CD4-positive, alpha-beta T cell (primary cell): ENCODE measurements at regions not wholly inside any gene's neighbourhood (a gene's known extent, or its start where the extent isn't known, plus 50 kb on each side); places are given as distances from the start of the nearest gene placed in this dataset.

Experiments used
- ATAC-seq: fragments of 200-7000 bp; cut with Tn5 transposase; one replicate; pipeline ENCODE4 v1.10.0; 2022; ENCODE audit warnings: mild to moderate bottlenecking; ENCODE audit not compliant: poor library complexity
- CTCF ChIA-PET: fragments of 350-600 bp; sonication (Branson Sonifier 250); formaldehyde crosslinking; loops from one replicate; lab custom pipeline; 2021; ENCODE audit warnings: antibody characterized with exemption, inconsistent platforms; lab: Charles Lee
- POLR2A ChIA-PET: fragments of 350-600 bp; sonication (Branson Sonifier 250); formaldehyde crosslinking; loops from one replicate; lab custom pipeline; 2021; ENCODE audit warnings: antibody characterized with exemption, inconsistent platforms; lab: Charles Lee
- DNase-seq, 14 experiments: peaks; one replicate each; pipeline ENCODE4 v3.0.0-alpha.2; 2013 to 2020; ENCODE audit warnings: mixed read lengths in 2 of 14
- H3K27ac ChIP-seq, 2 donors: one replicate each; pipeline versions ENCODE4 v1.5.1 to v1.7.0; 2013; ENCODE audit warnings: low read length in 2 of 2, low read depth in 1 of 2, mild to moderate bottlenecking in 1 of 2
- H3K27me3 ChIP-seq, 2 experiments: 1 replicate in 1 of 2; 2 replicates in 1 of 2; pipeline versions ENCODE4 v1.6.1 to v1.7.0; 2013; ENCODE audit warnings: low read length in 2 of 2, control low read depth in 1 of 2, mild to moderate bottlenecking in 1 of 2, moderate library complexity in 1 of 2; ENCODE audit not compliant: insufficient read depth in 2 of 2, control insufficient read depth in 1 of 2
- H3K36me3 ChIP-seq: one replicate; pipeline ENCODE4 v1.6.1; 2013; ENCODE audit warnings: low read length, control low read depth; ENCODE audit not compliant: insufficient read depth
- H3K4me1 ChIP-seq: one replicate; pipeline ENCODE4 v1.6.1; 2013; ENCODE audit warnings: low read length, control low read depth; ENCODE audit not compliant: insufficient read depth
- H3K4me3 ChIP-seq: one replicate; pipeline ENCODE4 v1.5.1; 2013; ENCODE audit warnings: mild to moderate bottlenecking, low read length, moderate library complexity
- H3K9me3 ChIP-seq, 2 experiments: 1 replicate in 1 of 2; 2 replicates in 1 of 2; pipeline versions ENCODE4 v1.6.1 to v1.7.0; 2013; ENCODE audit warnings: low read length in 2 of 2, mild to moderate bottlenecking in 2 of 2, control low read depth in 1 of 2, moderate library complexity in 1 of 2; ENCODE audit not compliant: control insufficient read depth in 1 of 2, insufficient read depth in 1 of 2
- H3K27ac Mint-ChIP-seq: one replicate; pipeline ENCODE4 v1.8.0; 2020; ENCODE audit warnings: mixed read lengths
- H3K27me3 Mint-ChIP-seq: one replicate; pipeline ENCODE4 v1.8.0; 2021; ENCODE audit warnings: mixed read lengths
- H3K36me3 Mint-ChIP-seq: one replicate; pipeline ENCODE4 v1.8.0; 2021; ENCODE audit warnings: low read depth, mixed read lengths
- H3K4me1 Mint-ChIP-seq: one replicate; pipeline ENCODE4 v1.8.0; 2021; ENCODE audit warnings: low read depth, mixed read lengths
- H3K4me3 Mint-ChIP-seq: one replicate; pipeline ENCODE4 v1.8.0; 2020; ENCODE audit warnings: mild to moderate bottlenecking, mixed read lengths
- H3K9me3 Mint-ChIP-seq: one replicate; pipeline ENCODE4 v1.8.0; 2020; ENCODE audit warnings: mixed read lengths
- CTCF ChIP-seq: fragments of 200-600 bp; IDR thresholded peaks from one replicate; pipeline ENCODE4 v1.8.0; 2022; ENCODE audit warnings: antibody characterized with exemption, mild to moderate bottlenecking
- intact Hi-C, 2 experiments: fragments of 100-400 bp; cut with DNase I in 1 of 2; cut with micrococcal nuclease in 1 of 2; formaldehyde crosslinking; loops; one replicate each; pipeline versions ENCODE4 v1.15.1 to v1.9.0; 2023 to 2025; cut with DNase I, micrococcal nuclease

GRCh38 chr2:67039058-67039457 is 358.1 kb upstream of the ETAA1 start:
- ChIA-PET POLR2A (no interaction called here), CTCF (no interaction called here)
- Mint-ChIP-seq H3K36me3 (no peaks in the 10 kb centered on the region), H3K27ac (no peak overlapping the region), H3K4me1 (no peaks in the 10 kb centered on the region), H3K9me3 (peaks cover 4% of the 10 kb centered on the region), H3K27me3 (no peaks in the 10 kb centered on the region), H3K4me3 (no peak overlapping the region)
- Histone ChIP-seq H3K27ac (no peak overlapping the region), H3K36me3 (no peaks in the 10 kb centered on the region), H3K4me3 (no peak overlapping the region), H3K9me3 (peaks cover 0 to 3% of the 10 kb centered on the region in 2 experiments), H3K27me3 (no peaks in the 10 kb centered on the region), H3K4me1 (no peaks in the 10 kb centered on the region)
- no peak for ATAC-seq
- DNase-seq: no peak
- TF ChIP-seq CTCF: no peak
- intact Hi-C loops: no loop called here

GRCh38 chr2:67039517-67040103 is 357.5 kb upstream of the ETAA1 start:
- Histone ChIP-seq H3K9me3 (peaks cover 0 to 3% of the 10 kb centered on the region in 2 experiments), H3K36me3 (no peaks in the 10 kb centered on the region), H3K27me3 (no peaks in the 10 kb centered on the region), H3K27ac (no peak overlapping the region), H3K4me3 (no peak overlapping the region), H3K4me1 (no peaks in the 10 kb centered on the region)
- no peaks in the 10 kb centered on the region for H3K36me3 Mint-ChIP-seq
- ChIA-PET POLR2A (no interaction called here), CTCF (no interaction called here)
- H3K27me3 Mint-ChIP-seq: no peaks in the 10 kb centered on the region
- DNase-seq: no peak
- H3K9me3 Mint-ChIP-seq: peaks cover 4% of the 10 kb centered on the region
- no peak for ATAC-seq
- no peak overlapping the region for H3K27ac Mint-ChIP-seq
- no peaks in the 10 kb centered on the region for H3K4me1 Mint-ChIP-seq
- H3K4me3 Mint-ChIP-seq: no peak overlapping the region
- TF ChIP-seq CTCF: no peak
- intact Hi-C loops: no loop called here

- Histone ChIP-seq H3K4me1 (no peaks in the 10 kb centered on the region), H3K27me3 (no peaks in the 10 kb centered on the region), H3K27ac (no peak overlapping the region), H3K4me3 (no peak overlapping the region), H3K9me3 (peaks cover 0 to 7% of the 10 kb centered on the region in 2 experiments), H3K36me3 (no peaks in the 10 kb centered on the region)
- intact Hi-C loops: no loop called here
- H3K9me3 Mint-ChIP-seq: peaks cover 4% of the 10 kb centered on the region
- ChIA-PET CTCF (no interaction called here), POLR2A (no interaction called here)
- no peaks in the 10 kb centered on the region for H3K36me3 Mint-ChIP-seq
- no peak overlapping the region for H3K4me3 Mint-ChIP-seq
- H3K27ac Mint-ChIP-seq: no peak overlapping the region
- H3K4me1 Mint-ChIP-seq: no peaks in the 10 kb centered on the region
- ATAC-seq (no peak), DNase-seq (no peak)
- H3K27me3 Mint-ChIP-seq: no peaks in the 10 kb centered on the region
- no peak for TF ChIP-seq CTCF
Measured at GRCh38 chr2:67041051-67041450, 356.1 kb upstream of the ETAA1 start.
